ENCODE measurements at regions not wholly inside any gene's neighbourhood (a gene's known extent, or its start where the extent isn't known, plus 50 kb on each side); places are given as distances from the start of the nearest gene placed in this dataset.
A peak's percentile ranks its signal among the peaks of the same experiment; 100 is the strongest.

DNA sequence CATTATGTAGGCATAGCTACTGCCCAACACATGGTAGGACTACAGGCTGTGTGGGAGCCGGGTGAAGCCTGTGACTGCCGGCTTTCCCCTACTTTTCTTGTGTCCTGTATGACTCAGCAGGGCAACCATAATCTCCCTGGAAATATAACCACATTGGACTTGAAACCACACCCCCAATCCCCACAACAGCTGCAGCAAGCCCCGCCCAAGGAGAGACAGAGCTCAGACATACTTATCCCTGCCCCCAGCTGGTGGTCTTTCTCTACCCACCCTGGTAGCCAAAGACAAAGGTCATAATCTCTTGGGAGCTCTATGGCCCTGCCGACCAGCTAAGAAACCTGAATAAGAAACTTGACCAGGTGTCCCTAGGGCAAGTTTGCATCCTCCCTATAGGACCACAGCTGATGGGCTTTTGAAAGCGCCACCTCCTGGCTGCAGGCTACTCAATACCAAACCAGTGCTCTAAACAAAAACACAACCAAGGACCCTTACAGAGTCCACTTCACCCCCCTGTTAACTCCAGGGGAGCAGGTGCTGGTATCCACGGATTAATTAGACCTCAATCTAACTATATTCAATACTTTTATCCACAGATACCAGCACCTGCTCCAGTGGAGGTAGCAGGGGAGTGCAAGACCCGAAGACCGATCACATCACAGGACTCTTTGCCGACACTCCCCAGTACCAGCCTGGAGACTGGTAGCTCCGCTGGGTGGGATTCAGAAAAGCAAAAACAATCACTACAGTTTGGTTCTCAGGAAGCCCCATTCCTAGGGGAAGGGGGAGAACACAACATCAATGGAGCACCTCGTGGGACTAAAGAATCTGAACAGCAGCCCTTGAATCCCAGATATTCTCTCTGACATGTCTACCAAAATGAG, 91.2 kb downstream of the IRX5 start (continued):
- TF ChIP-seq, protein P1, sequence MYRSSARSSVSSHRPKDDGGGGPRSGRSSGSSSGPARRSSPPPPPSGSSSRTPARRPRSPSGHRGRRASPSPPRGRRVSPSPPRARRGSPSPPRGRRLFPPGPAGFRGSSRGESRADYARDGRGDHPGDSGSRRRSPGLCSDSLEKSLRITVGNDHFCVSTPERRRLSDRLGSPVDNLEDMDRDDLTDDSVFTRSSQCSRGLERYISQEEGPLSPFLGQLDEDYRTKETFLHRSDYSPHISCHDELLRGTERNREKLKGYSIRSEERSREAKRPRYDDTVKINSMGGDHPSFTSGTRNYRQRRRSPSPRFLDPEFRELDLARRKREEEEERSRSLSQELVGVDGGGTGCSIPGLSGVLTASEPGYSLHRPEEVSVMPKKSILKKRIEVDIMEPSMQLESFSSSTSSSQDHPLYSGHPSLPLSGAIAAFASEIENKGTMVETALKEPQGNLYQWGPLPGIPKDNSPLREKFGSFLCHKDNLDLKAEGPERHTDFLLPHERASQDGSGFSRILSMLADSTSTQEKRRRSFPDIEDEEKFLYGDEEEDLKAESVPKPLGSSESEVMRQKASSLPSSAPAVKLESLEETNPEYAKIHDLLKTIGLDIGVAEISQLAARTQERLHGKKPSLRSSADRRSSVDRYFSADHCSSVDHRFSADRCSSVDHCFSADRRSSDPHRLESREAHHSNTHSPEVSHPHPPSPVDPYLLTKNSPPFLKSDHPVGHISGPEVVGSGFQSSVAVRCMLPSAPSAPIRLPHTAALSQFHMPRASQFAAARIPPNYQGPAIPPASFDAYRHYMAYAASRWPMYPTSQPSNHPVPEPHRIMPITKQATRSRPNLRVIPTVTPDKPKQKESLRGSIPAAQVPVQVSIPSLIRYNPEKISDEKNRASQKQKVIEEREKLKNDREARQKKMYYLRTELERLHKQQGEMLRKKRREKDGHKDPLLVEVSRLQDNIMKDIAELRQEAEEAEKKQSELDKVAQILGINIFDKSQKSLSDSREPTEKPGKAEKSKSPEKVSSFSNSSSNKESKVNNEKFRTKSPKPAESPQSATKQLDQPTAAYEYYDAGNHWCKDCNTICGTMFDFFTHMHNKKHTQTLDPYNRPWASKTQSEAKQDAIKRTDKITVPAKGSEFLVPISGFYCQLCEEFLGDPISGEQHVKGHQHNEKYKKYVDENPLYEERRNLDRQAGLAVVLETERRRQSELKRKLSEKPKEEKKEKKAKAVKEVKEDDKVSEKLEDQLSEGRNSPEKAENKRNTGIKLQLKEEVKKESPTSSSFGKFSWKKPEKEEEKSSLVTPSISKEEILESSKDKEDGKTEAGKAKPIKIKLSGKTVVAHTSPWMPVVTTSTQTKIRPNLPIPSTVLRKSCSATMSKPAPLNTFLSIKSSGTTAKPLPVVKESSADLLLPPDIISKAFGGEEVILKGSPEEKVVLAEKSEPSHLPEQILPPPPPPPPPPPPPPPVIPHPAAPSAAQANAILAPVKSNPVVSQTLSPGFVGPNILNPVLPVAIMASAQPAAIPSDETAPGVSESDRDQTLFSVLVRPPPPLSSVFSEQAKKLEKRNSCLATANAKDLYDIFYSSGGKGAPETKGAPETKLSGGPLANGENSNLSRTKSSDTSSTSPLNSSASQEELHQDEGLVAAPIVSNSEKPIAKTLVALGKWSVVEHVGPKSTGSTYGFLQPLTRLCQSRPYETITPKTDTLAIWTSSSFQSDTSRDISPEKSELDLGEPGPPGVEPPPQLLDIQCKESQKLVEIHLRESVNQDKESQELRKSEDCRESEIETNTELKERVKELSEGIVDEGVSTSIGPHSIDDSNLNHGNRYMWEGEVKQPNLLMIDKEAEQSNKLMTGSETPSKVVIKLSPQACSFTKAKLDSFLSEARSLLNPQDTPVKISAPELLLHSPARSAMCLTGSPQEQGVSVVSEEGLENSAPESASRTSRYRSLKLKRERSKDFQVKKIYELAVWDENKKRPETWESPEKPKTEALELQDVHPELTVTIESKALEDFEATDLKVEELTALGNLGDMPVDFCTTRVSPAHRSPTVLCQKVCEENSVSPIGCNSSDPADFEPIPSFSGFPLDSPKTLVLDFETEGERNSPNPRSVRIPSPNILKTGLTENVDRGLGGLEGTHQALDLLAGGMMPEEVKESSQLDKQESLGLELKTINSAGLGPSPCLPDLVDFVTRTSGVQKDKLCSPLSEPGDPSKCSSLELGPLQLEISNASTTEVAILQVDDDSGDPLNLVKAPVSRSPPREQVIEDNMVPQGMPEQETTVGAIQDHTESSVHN (IDR thresholded peaks at IDR 0.05; ENCODE audit: borderline replicate concordance in 1 of 2, low read depth in 1 of 2): no peak
- TF ChIP-seq, protein P2, sequence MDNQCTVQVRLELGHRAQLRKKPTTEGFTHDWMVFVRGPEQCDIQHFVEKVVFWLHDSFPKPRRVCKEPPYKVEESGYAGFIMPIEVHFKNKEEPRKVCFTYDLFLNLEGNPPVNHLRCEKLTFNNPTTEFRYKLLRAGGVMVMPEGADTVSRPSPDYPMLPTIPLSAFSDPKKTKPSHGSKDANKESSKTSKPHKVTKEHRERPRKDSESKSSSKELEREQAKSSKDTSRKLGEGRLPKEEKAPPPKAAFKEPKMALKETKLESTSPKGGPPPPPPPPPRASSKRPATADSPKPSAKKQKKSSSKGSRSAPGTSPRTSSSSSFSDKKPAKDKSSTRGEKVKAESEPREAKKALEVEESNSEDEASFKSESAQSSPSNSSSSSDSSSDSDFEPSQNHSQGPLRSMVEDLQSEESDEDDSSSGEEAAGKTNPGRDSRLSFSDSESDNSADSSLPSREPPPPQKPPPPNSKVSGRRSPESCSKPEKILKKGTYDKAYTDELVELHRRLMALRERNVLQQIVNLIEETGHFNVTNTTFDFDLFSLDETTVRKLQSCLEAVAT (IDR thresholded peaks at IDR 0.05): no peak
- TF ChIP-seq RFX1 (IDR thresholded peaks at IDR 0.05): peak; percentile 29; the same call in 1 of the 2 replicates
- peak; percentile 31; the same call in 1 of the 2 replicates for TF ChIP-seq MYC (IDR thresholded peaks at IDR 0.05; ENCODE audit: low read depth, low read length)
- no peak for TF ChIP-seq MYC (CRISPR knock-in tag; IDR thresholded peaks at IDR 0.05; ENCODE audit: borderline replicate concordance, low read depth)
- TF ChIP-seq, protein P3, sequence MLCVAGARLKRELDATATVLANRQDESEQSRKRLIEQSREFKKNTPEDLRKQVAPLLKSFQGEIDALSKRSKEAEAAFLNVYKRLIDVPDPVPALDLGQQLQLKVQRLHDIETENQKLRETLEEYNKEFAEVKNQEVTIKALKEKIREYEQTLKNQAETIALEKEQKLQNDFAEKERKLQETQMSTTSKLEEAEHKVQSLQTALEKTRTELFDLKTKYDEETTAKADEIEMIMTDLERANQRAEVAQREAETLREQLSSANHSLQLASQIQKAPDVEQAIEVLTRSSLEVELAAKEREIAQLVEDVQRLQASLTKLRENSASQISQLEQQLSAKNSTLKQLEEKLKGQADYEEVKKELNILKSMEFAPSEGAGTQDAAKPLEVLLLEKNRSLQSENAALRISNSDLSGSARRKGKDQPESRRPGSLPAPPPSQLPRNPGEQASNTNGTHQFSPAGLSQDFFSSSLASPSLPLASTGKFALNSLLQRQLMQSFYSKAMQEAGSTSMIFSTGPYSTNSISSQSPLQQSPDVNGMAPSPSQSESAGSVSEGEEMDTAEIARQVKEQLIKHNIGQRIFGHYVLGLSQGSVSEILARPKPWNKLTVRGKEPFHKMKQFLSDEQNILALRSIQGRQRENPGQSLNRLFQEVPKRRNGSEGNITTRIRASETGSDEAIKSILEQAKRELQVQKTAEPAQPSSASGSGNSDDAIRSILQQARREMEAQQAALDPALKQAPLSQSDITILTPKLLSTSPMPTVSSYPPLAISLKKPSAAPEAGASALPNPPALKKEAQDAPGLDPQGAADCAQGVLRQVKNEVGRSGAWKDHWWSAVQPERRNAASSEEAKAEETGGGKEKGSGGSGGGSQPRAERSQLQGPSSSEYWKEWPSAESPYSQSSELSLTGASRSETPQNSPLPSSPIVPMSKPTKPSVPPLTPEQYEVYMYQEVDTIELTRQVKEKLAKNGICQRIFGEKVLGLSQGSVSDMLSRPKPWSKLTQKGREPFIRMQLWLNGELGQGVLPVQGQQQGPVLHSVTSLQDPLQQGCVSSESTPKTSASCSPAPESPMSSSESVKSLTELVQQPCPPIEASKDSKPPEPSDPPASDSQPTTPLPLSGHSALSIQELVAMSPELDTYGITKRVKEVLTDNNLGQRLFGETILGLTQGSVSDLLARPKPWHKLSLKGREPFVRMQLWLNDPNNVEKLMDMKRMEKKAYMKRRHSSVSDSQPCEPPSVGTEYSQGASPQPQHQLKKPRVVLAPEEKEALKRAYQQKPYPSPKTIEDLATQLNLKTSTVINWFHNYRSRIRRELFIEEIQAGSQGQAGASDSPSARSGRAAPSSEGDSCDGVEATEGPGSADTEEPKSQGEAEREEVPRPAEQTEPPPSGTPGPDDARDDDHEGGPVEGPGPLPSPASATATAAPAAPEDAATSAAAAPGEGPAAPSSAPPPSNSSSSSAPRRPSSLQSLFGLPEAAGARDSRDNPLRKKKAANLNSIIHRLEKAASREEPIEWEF (CRISPR knock-in tag; IDR thresholded peaks at IDR 0.05): no peak
- peak; percentile 40 to 57 for TF ChIP-seq RAD21 (CRISPR knock-in tag; conservative IDR thresholded peaks at IDR 0.05 in 1 of 2, IDR thresholded peaks at IDR 0.05 in 1 of 2)

Data from K562 (cell line).